ENCODE measurements at regions not wholly inside any gene's neighbourhood (a gene's known extent, or its start where the extent isn't known, plus 50 kb on each side); places are given as distances from the start of the nearest gene placed in this dataset.

DNA sequence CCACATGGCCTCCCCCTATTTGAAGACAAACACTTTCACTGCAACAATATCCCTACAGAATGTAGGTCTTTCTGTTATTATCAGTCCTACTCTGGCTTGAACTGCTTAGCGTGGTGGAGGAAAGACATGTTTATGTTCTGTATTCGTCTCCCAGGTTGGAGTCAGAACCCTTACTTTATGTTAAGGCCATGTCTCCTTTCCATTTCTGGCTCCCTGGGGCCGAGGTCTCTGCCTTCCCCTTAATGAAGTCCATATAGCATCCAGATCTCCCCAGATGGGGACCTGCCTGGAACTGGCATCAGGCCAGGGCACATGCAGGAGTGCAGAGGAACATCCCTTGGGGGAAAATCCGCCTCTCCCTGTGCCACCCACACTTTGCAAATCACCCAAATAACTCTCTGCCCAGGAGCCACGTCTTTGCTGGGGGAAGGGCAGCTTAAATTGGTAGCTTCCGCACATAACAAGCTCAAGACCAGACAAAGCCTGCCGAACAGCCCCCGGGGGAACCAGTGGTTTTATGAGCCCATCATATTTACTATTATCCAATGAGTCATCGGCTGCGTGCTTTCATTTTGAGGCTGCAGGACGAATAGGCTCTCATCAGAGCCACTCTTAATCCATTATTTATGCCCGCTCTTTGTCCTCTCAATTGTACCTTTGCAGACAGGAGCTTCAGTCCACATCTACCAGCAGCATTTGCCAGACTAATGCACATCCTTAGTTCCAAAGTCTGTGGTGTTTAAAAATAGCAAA, 237.0 kb downstream of the UACA start:
- TF ChIP-seq, protein P1, sequence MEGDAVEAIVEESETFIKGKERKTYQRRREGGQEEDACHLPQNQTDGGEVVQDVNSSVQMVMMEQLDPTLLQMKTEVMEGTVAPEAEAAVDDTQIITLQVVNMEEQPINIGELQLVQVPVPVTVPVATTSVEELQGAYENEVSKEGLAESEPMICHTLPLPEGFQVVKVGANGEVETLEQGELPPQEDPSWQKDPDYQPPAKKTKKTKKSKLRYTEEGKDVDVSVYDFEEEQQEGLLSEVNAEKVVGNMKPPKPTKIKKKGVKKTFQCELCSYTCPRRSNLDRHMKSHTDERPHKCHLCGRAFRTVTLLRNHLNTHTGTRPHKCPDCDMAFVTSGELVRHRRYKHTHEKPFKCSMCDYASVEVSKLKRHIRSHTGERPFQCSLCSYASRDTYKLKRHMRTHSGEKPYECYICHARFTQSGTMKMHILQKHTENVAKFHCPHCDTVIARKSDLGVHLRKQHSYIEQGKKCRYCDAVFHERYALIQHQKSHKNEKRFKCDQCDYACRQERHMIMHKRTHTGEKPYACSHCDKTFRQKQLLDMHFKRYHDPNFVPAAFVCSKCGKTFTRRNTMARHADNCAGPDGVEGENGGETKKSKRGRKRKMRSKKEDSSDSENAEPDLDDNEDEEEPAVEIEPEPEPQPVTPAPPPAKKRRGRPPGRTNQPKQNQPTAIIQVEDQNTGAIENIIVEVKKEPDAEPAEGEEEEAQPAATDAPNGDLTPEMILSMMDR (IDR thresholded peaks at IDR 0.05): no peak
- TF ChIP-seq POLR2A (IDR thresholded peaks at IDR 0.05): no peak
